HEK293 (cell line): ENCODE measurements at regions not wholly inside any gene's neighbourhood (a gene's known extent, or its start where the extent isn't known, plus 50 kb on each side); places are given as distances from the start of the nearest gene placed in this dataset.

ENCODE experiments used
- CTCF ChIA-PET: fragments of 350-600 bp; formaldehyde crosslinking; extraction: SDS; loops from one replicate; lab custom pipeline; 2021; ENCODE audit warnings: antibody characterized with exemption; lab: Yijun Ruan, JAX
- POLR2A ChIA-PET: fragments of 300-600 bp; formaldehyde crosslinking; extraction: SDS; loops from one replicate; lab custom pipeline; 2020; ENCODE audit warnings: antibody characterized with exemption, inconsistent platforms; lab: Yijun Ruan, JAX
- H3K27ac ChIP-seq: fragments of 200-500 bp; sonication (Bioruptor generic); 2 replicates; pipeline ENCODE4 v1.5.1; 2014; ENCODE audit warnings: low read depth, low read length, control low read depth, inconsistent platforms; ENCODE audit errors: extremely low read depth
- H3K36me3 ChIP-seq, 2 experiments: fragments of 200-500 bp in 1 of 2; sonication (Bioruptor generic) in 1 of 2; 1 replicate in 1 of 2; 2 replicates in 1 of 2; pipeline ENCODE4 v1.5.1; 2014 to 2017; ENCODE audit warnings: inconsistent platforms in 2 of 2, low read length in 2 of 2; ENCODE audit not compliant: control insufficient read depth in 2 of 2, insufficient read depth in 1 of 2
- H3K4me1 ChIP-seq: fragments of 200-500 bp; sonication (Bioruptor generic); 2 replicates; pipeline ENCODE4 v1.5.1; 2014; ENCODE audit warnings: mild to moderate bottlenecking, low read length, inconsistent platforms; ENCODE audit not compliant: control insufficient read depth, insufficient read depth
- H3K4me3 ChIP-seq: 2 replicates; pipeline ENCODE4 v1.5.1; 2011; ENCODE audit warnings: low read depth, mild to moderate bottlenecking, control low read depth, low read length, moderate library complexity
- H3K9me3 ChIP-seq: fragments of 200-500 bp; sonication (Bioruptor generic); 2 replicates; pipeline ENCODE4 v1.5.1; 2014; ENCODE audit warnings: low read depth, low read length, inconsistent platforms; ENCODE audit not compliant: control insufficient read depth, insufficient read depth
- IKZF3 ChIP-seq: fragments of 450-650 bp; IDR thresholded peaks from 2 replicates; pipeline ENCODE4 v1.5.0; 2018; ENCODE audit warnings: missing biosample characterization, mild to moderate bottlenecking, missing genetic modification characterization, moderate library complexity
- KLF8 ChIP-seq: fragments of 450-650 bp; formaldehyde crosslinking; IDR thresholded peaks from 2 replicates; pipeline ENCODE4 v1.5.1; 2016; ENCODE audit warnings: missing biosample characterization, missing genetic modification characterization
- MYNN ChIP-seq: fragments of 450-650 bp; formaldehyde crosslinking; IDR thresholded peaks from 2 replicates; pipeline ENCODE4 v1.5.1; 2016; ENCODE audit warnings: missing biosample characterization, missing genetic modification characterization, borderline replicate concordance
- SALL2 ChIP-seq: fragments of 450-650 bp; formaldehyde crosslinking; IDR thresholded peaks from 2 replicates; pipeline ENCODE4 v1.5.0; 2017; ENCODE audit warnings: missing biosample characterization, mild to moderate bottlenecking, missing genetic modification characterization, borderline replicate concordance
- YY2 ChIP-seq: fragments of 450-650 bp; formaldehyde crosslinking; IDR thresholded peaks from 2 replicates; pipeline ENCODE4 v1.5.1; 2016; ENCODE audit warnings: missing biosample characterization, missing genetic modification characterization
- ZFP41 ChIP-seq: fragments of 450-650 bp; formaldehyde crosslinking; IDR thresholded peaks from 2 replicates; pipeline ENCODE4 v1.5.1; 2016; ENCODE audit warnings: missing biosample characterization, missing genetic modification characterization, borderline replicate concordance
- ZNF169 ChIP-seq: fragments of 450-650 bp; formaldehyde crosslinking; IDR thresholded peaks from 2 replicates; pipeline ENCODE4 v1.5.1; 2016; ENCODE audit warnings: missing biosample characterization, missing genetic modification characterization
- ZNF221 ChIP-seq: fragments of 450-650 bp; formaldehyde crosslinking; IDR thresholded peaks from 2 replicates; pipeline ENCODE4 v1.5.1; 2017; ENCODE audit warnings: missing biosample characterization, missing genetic modification characterization, borderline replicate concordance
- ZNF223 ChIP-seq: fragments of 450-650 bp; formaldehyde crosslinking; IDR thresholded peaks from 2 replicates; pipeline ENCODE4 v1.5.1; 2016; ENCODE audit warnings: missing biosample characterization, missing genetic modification characterization
- ZNF248 ChIP-seq: fragments of 450-650 bp; formaldehyde crosslinking; IDR thresholded peaks from 2 replicates; pipeline ENCODE4 v1.5.1; 2017; ENCODE audit warnings: missing biosample characterization, missing genetic modification characterization
- ZNF324 ChIP-seq: fragments of 450-650 bp; formaldehyde crosslinking; IDR thresholded peaks from 2 replicates; pipeline ENCODE4 v1.5.1; 2016; ENCODE audit warnings: missing biosample characterization, missing genetic modification characterization
- ZNF350 ChIP-seq: fragments of 450-650 bp; formaldehyde crosslinking; IDR thresholded peaks from 2 replicates; pipeline ENCODE4 v1.5.0; 2017; ENCODE audit warnings: missing biosample characterization, mild to moderate bottlenecking, missing genetic modification characterization
- ZNF426 ChIP-seq: fragments of 450-650 bp; formaldehyde crosslinking; IDR thresholded peaks from 2 replicates; pipeline ENCODE4 v1.5.1; 2017; ENCODE audit warnings: missing biosample characterization, missing genetic modification characterization, mild to moderate bottlenecking, inconsistent platforms, moderate library complexity
- ZNF514 ChIP-seq: fragments of 450-650 bp; formaldehyde crosslinking; IDR thresholded peaks from 2 replicates; pipeline ENCODE4 v1.5.1; 2016; ENCODE audit warnings: missing biosample characterization, missing genetic modification characterization
- ZNF548 ChIP-seq: fragments of 450-650 bp; formaldehyde crosslinking; IDR thresholded peaks from 2 replicates; pipeline ENCODE4 v1.5.1; 2016; ENCODE audit warnings: missing biosample characterization, missing genetic modification characterization
- ZNF555 ChIP-seq: fragments of 450-650 bp; formaldehyde crosslinking; conservative IDR thresholded peaks from 2 replicates; pipeline ENCODE4 v1.5.1; 2017; ENCODE audit warnings: missing biosample characterization, mild to moderate bottlenecking, missing genetic modification characterization, inconsistent platforms
- ZNF558 ChIP-seq: fragments of 450-650 bp; formaldehyde crosslinking; IDR thresholded peaks from 2 replicates; pipeline ENCODE4 v1.5.1; 2016; ENCODE audit warnings: missing biosample characterization, missing genetic modification characterization
- ZNF677 ChIP-seq: fragments of 450-650 bp; IDR thresholded peaks from 2 replicates; pipeline ENCODE4 v1.5.0; 2018; ENCODE audit warnings: missing biosample characterization, mild to moderate bottlenecking, missing genetic modification characterization, moderate library complexity
- ZNF747 ChIP-seq: fragments of 450-650 bp; formaldehyde crosslinking; IDR thresholded peaks from 2 replicates; pipeline ENCODE4 v1.5.1; 2016; ENCODE audit warnings: missing biosample characterization, missing genetic modification characterization
- ZNF792 ChIP-seq: fragments of 450-650 bp; formaldehyde crosslinking; IDR thresholded peaks from 2 replicates; pipeline ENCODE4 v1.5.1; 2016; ENCODE audit warnings: missing biosample characterization, missing genetic modification characterization
- ZNF837 ChIP-seq: fragments of 450-650 bp; formaldehyde crosslinking; IDR thresholded peaks from 2 replicates; pipeline ENCODE4 v1.5.1; 2016; ENCODE audit warnings: missing biosample characterization, missing genetic modification characterization
- ZSCAN23 ChIP-seq: fragments of 450-650 bp; formaldehyde crosslinking; IDR thresholded peaks from 2 replicates; pipeline ENCODE4 v1.5.1; 2016; ENCODE audit warnings: missing biosample characterization, missing genetic modification characterization
- ZXDB ChIP-seq: fragments of 450-650 bp; formaldehyde crosslinking; IDR thresholded peaks from 2 replicates; pipeline ENCODE4 v1.5.1; 2016; ENCODE audit warnings: missing biosample characterization, missing genetic modification characterization
- TF ChIP-seq, protein P1 (sequence below): fragments of 450-650 bp; formaldehyde crosslinking; IDR thresholded peaks from 2 replicates; pipeline ENCODE4 v1.5.1; 2016; ENCODE audit warnings: missing biosample characterization, missing genetic modification characterization
- TF ChIP-seq, protein P2 (sequence below): fragments of 450-650 bp; formaldehyde crosslinking; IDR thresholded peaks from 2 replicates; pipeline ENCODE4 v1.5.1; 2016; ENCODE audit warnings: missing biosample characterization, missing genetic modification characterization
- TF ChIP-seq, protein P3 (sequence below): fragments of 450-650 bp; formaldehyde crosslinking; IDR thresholded peaks from 2 replicates; pipeline ENCODE4 v1.5.1; 2016; ENCODE audit warnings: missing biosample characterization, missing genetic modification characterization, low read depth
- TF ChIP-seq, protein P4 (sequence below): fragments of 450-650 bp; IDR thresholded peaks from 2 replicates; pipeline ENCODE4 v1.5.1; 2018; ENCODE audit warnings: missing biosample characterization, missing genetic modification characterization

DNA sequence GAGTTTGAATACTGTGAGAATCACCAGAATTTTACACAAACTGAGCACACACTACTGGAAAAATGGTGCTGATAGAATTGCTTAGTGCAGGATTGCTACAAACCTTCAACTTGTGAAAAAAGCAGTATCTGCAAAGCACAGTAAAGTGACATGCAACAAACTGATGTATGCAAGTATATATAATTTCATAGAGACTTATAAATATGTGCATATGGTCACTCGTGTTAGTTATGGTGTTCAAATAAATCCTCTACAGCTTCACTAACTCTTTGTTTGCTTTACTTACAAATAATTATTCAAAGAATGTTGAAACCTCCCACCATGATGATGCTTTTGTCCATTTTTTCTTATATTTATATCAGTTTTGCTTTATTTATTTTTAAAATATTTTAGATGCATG, 1130.9 kb upstream of the CELF2 start (continued):
- TF ChIP-seq ZNF548 (tag by site-specific recombination) (no peak), ZNF221 (tag by site-specific recombination) (no peak), IKZF3 (tag by site-specific recombination) (no peak), ZNF837 (tag by site-specific recombination) (no peak), ZNF792 (tag by site-specific recombination) (no peak), ZNF426 (no peak), ZNF169 (tag by site-specific recombination) (no peak)

DNA sequence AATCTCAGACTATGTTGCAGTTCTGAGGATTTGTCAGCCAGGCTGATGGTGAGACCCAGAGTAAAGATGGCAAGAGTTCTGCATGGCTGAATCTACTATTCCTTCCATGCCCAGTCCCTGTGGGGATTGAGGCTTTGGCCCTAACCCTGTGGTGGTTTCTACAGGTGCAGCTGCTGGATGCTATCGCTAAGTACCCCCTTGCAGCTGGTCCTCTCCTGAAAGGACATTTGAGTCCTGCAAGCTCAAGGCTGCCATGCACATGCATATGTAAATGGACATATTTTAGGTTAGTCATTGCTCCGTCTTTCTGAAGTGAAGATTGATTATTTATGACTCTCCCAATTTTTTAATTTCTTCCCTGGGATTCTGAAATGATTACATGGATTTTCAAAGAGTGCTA, 1122.2 kb upstream of the CELF2 start:
- Histone ChIP-seq H3K27ac (no peak overlapping the region), H3K4me3 (no peak overlapping the region), H3K36me3 (no peaks in the 10 kb centered on the region), H3K9me3 (no peaks in the 10 kb centered on the region), H3K4me1 (no peaks in the 10 kb centered on the region)
- ChIA-PET CTCF (no interaction called here), POLR2A (no interaction called here)
- TF ChIP-seq, protein P1, sequence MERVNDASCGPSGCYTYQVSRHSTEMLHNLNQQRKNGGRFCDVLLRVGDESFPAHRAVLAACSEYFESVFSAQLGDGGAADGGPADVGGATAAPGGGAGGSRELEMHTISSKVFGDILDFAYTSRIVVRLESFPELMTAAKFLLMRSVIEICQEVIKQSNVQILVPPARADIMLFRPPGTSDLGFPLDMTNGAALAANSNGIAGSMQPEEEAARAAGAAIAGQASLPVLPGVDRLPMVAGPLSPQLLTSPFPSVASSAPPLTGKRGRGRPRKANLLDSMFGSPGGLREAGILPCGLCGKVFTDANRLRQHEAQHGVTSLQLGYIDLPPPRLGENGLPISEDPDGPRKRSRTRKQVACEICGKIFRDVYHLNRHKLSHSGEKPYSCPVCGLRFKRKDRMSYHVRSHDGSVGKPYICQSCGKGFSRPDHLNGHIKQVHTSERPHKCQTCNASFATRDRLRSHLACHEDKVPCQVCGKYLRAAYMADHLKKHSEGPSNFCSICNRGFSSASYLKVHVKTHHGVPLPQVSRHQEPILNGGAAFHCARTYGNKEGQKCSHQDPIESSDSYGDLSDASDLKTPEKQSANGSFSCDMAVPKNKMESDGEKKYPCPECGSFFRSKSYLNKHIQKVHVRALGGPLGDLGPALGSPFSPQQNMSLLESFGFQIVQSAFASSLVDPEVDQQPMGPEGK (tag by site-specific recombination): no peak
- TF ChIP-seq ZNF514 (tag by site-specific recombination) (no peak), ZNF350 (tag by site-specific recombination) (no peak), ZFP41 (tag by site-specific recombination) (no peak)

DNA sequence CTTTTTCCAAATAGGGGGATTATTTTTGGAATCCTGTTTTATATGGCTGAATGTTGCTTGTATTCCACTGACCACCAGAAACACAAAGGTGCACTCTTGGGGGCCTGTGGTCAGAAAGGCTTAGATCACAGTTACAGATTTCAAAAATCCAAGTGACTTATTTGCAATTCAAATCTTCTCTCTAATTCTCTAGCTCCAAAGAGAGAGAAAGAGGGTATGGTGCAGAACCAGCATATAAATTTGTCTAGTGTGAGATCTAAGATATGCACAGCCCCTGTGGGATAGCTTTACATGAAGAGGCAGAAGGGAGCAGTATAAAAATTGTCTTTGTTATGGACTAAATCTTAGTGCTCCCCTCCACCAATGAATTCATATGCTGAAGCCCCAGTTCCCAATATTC, 1121.7 kb upstream of the CELF2 start:
- no peak overlapping the region for H3K4me3 ChIP-seq
- CTCF ChIA-PET: no interaction called here
- POLR2A ChIA-PET: no interaction called here
- H3K27ac ChIP-seq: no peak overlapping the region
- H3K9me3 ChIP-seq: no peaks in the 10 kb centered on the region
- no peaks in the 10 kb centered on the region for H3K4me1 ChIP-seq
- no peaks in the 10 kb centered on the region for H3K36me3 ChIP-seq
- TF ChIP-seq SALL2 (tag by site-specific recombination): no peak
- TF ChIP-seq, protein P2, sequence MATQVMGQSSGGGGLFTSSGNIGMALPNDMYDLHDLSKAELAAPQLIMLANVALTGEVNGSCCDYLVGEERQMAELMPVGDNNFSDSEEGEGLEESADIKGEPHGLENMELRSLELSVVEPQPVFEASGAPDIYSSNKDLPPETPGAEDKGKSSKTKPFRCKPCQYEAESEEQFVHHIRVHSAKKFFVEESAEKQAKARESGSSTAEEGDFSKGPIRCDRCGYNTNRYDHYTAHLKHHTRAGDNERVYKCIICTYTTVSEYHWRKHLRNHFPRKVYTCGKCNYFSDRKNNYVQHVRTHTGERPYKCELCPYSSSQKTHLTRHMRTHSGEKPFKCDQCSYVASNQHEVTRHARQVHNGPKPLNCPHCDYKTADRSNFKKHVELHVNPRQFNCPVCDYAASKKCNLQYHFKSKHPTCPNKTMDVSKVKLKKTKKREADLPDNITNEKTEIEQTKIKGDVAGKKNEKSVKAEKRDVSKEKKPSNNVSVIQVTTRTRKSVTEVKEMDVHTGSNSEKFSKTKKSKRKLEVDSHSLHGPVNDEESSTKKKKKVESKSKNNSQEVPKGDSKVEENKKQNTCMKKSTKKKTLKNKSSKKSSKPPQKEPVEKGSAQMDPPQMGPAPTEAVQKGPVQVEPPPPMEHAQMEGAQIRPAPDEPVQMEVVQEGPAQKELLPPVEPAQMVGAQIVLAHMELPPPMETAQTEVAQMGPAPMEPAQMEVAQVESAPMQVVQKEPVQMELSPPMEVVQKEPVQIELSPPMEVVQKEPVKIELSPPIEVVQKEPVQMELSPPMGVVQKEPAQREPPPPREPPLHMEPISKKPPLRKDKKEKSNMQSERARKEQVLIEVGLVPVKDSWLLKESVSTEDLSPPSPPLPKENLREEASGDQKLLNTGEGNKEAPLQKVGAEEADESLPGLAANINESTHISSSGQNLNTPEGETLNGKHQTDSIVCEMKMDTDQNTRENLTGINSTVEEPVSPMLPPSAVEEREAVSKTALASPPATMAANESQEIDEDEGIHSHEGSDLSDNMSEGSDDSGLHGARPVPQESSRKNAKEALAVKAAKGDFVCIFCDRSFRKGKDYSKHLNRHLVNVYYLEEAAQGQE (tag by site-specific recombination): no peak
- TF ChIP-seq ZNF677 (tag by site-specific recombination): no peak
- TF ChIP-seq ZNF558 (tag by site-specific recombination): no peak
- TF ChIP-seq YY2 (tag by site-specific recombination): no peak
- no peak for TF ChIP-seq ZNF248 (tag by site-specific recombination)
- TF ChIP-seq MYNN: no peak
- TF ChIP-seq ZNF747 (tag by site-specific recombination): no peak
- TF ChIP-seq, protein P3, sequence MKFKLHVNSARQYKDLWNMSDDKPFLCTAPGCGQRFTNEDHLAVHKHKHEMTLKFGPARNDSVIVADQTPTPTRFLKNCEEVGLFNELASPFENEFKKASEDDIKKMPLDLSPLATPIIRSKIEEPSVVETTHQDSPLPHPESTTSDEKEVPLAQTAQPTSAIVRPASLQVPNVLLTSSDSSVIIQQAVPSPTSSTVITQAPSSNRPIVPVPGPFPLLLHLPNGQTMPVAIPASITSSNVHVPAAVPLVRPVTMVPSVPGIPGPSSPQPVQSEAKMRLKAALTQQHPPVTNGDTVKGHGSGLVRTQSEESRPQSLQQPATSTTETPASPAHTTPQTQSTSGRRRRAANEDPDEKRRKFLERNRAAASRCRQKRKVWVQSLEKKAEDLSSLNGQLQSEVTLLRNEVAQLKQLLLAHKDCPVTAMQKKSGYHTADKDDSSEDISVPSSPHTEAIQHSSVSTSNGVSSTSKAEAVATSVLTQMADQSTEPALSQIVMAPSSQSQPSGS (tag by site-specific recombination): no peak
- no peak for TF ChIP-seq KLF8
- no peak for TF ChIP-seq ZNF223 (tag by site-specific recombination)
- TF ChIP-seq ZNF555 (tag by site-specific recombination): no peak
- no peak for TF ChIP-seq ZSCAN23
- no peak for TF ChIP-seq ZNF324 (tag by site-specific recombination)
- no peak for TF ChIP-seq ZXDB (tag by site-specific recombination)
- TF ChIP-seq ZNF169 (tag by site-specific recombination): no peak
- TF ChIP-seq, protein P4, sequence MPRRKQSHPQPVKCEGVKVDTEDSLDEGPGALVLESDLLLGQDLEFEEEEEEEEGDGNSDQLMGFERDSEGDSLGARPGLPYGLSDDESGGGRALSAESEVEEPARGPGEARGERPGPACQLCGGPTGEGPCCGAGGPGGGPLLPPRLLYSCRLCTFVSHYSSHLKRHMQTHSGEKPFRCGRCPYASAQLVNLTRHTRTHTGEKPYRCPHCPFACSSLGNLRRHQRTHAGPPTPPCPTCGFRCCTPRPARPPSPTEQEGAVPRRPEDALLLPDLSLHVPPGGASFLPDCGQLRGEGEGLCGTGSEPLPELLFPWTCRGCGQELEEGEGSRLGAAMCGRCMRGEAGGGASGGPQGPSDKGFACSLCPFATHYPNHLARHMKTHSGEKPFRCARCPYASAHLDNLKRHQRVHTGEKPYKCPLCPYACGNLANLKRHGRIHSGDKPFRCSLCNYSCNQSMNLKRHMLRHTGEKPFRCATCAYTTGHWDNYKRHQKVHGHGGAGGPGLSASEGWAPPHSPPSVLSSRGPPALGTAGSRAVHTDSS: no peak
